NCI-H1105 (cell line): ENCODE measurements at regions not wholly inside any gene's neighbourhood (a gene's known extent, or its start where the extent isn't known, plus 50 kb on each side); places are given as distances from the start of the nearest gene placed in this dataset.
"Not testable (repeated sequence)": the region's sequence is repeated elsewhere in the genome, so short reads cannot be mapped to it uniquely, and the experiment has no call there.

Experiments used
- DNase-seq: peaks from one replicate; lab custom pipeline; 2025; lab: John Stamatoyannopoulos, UW

GRCh38 chr5:57745029-57745428, 262.4 kb upstream of the ACTBL2 start:
- DNase-seq, result no peak

DNA sequence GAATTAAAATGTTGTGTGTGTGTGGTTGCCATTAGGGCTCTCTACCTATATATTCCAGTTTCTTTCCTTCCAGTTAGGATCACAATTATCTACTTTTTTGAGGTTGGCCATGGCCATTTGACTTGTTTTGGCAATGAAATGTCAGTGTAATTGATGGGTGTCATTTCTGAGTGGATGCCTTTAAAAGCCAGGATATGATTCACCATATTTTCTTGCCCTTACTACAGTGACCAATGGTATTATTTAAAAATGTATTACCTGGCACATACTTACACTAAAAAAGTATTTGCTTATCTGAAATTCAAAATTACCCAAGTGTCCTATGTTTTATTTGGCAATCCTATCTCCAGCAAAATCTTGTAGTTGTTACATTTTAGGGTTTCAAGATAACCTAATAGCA, 258.7 kb upstream of the ACTBL2 start:
- DNase-seq, result no peak

GRCh38 chr5:57738787-57739186, 256.2 kb upstream of the ACTBL2 start:
- DNase-seq, result no peak

DNA sequence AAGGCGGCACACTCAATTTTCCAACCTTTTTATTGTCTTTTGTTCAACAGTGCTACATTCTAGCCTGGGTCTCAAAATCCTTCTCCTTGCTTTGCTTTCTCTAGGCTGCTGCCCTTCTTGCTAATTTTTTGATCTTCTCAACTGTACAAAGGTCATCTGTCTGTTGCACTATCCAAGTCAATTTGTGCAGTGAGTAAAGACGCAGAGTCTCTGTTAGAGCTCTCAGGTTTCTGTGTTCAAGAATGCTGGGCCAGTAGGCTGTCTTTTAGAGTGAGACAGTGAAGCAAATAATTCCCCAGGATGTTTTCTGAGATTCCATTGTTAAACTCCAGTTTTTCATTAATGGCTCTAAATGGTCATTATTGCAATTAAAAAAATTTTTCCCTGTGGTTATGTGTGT, 255.7 kb upstream of the ACTBL2 start:
- no peak for DNase-seq

GRCh38 chr5:57736716-57737115, 254.1 kb upstream of the ACTBL2 start:
- DNase-seq, result no peak

GRCh38 chr5:57735279-57736153, 252.9 kb upstream of the ACTBL2 start:
- not testable (repeated sequence) for DNase-seq

DNA sequence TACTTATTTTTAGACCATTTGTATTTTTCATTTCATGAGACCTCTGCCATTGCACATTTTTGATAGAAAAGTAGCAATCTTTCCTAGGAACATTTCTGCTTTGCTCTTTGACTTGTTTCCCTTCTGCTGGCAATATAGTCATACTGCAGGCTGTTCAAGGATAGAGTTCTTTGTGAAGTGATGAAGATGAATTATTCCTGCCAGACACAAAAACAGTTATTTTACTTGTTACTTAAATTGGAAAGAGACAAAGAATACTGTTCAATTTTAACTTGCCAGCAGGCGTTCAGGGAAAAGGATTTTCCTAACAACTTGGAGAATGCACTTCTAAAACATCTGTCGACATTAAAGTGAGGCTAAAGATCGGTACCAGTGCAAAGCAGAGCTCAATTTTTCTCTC, 251.7 kb upstream of the ACTBL2 start:
- no peak for DNase-seq

GRCh38 chr5:57727591-57727990, 245.0 kb upstream of the ACTBL2 start:
- no peak for DNase-seq

GRCh38 chr5:57725658-57726504, 243.3 kb upstream of the ACTBL2 start:
- DNase-seq, result no peak

DNA sequence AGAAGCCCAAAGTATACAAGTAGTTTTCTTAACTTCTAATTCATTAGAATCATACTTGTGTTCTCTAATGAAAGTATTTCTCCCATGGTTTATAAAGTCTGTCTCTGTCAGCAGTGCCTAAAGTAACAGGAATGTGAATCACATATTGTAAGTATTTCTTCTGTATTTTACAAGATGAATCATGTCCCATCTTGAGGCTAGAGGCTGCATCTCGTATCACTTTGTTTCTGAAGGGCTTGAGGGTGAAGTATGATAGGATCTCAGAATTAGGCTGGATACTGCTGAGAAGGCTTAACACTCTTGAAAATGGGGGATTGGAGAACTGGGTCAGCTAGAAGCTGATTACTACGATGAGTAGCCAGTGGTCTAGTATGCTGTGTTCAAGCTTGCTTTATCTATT, 242.2 kb upstream of the ACTBL2 start:
- no peak for DNase-seq

DNA sequence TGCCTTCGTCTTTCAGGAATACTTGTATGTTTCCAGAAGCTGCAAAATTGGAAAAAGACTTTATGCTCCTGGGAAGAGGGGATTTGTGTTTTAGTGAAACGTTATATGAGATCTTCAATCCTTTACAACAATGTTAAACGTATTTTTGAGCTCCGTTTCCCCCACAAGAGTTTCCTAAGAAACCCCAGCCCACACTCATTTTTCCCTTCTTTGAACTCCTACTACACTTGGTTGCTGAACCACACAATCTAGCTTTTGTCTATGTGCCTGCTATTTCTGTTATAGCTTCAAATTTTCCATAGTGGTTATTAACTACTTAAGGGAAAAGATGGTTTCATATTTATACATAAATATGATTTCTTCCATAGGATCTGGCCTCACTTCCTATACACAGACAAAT, 238.6 kb upstream of the ACTBL2 start:
- no peak for DNase-seq

- no peak for DNase-seq
These were observed 238.0 kb upstream of the ACTBL2 start for GRCh38 chr5:57720656-57721055.

DNA sequence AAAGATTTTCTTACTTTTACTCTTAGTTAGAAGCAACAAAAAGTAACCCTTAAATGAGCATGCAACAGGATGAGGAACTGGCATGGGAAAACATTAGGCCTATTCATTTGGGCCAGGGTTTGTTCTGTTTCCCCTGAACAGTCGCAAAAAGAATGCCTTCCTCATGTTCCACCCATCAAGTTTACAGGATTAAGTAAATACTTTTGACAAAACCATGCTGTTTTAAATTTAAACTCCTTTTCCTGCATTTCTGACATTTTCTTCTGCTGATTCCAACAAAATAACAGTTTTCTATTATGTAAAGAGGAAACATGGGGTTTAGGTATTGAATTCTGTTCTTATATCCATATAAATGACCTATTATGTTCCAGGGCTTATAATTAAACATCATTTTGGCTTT, 236.6 kb upstream of the ACTBL2 start:
- no peak for DNase-seq

DNA sequence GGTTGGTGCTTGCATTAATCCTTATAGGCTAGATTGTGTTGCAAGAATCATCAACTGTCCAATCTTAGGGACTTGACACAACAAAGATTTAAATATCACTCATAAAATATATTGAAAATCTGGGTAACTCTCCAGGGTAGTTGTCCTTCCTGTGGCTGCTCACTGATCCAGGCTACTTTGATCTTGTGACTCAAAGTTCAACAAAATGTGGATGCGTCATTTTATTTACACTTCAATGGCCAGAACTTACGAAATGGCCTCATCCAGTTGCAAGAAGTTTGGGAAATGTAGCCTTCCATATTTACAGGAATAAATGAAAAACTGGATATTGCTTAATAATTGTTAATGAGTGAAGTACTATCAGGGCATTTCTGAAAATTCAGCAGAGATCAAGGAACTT, 235.5 kb upstream of the ACTBL2 start:
- no peak for DNase-seq

GRCh38 chr5:57717555-57717954, 234.9 kb upstream of the ACTBL2 start:
- no peak for DNase-seq

- no peak for DNase-seq
These were observed 234.1 kb upstream of the ACTBL2 start for GRCh38 chr5:57716661-57717060.

DNA sequence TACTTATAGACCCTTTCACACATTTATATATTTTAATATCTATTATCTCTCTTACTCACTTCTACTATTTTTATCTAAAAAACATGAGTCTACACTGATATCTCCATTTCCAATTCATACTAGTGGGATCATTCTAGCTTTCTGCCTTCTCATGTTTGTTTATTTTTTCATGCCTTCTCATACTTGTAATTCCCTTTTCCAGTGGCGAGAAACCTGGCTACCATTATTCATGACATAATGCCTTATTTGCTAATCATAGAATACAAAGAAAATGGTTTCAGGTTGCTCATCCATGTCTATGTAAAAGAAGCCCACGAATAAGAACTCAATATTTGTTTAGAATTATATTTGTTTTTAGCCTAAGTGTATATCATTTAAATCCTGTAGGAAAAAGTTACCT, 232.7 kb upstream of the ACTBL2 start:
- no peak for DNase-seq

DNA sequence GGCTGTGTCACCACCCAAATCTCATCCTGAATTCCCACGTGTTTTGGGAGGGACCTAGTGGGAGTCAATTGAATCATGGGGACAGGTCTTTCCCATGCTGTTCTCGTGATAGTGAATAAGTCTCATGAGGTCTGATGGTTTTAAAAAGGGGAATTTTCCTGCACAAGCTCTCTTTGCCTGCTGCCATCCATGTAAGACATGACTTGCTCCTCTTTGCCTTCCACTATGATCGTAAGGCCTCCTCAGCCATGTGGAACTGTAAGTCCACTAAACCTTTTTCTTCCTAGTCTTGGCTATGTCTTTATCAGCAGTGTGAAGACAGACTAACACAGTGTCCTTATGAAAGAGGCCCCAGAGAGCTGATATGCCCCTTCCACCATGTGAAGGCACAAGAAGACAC, 230.9 kb upstream of the ACTBL2 start:
- not testable (repeated sequence) for DNase-seq

DNA sequence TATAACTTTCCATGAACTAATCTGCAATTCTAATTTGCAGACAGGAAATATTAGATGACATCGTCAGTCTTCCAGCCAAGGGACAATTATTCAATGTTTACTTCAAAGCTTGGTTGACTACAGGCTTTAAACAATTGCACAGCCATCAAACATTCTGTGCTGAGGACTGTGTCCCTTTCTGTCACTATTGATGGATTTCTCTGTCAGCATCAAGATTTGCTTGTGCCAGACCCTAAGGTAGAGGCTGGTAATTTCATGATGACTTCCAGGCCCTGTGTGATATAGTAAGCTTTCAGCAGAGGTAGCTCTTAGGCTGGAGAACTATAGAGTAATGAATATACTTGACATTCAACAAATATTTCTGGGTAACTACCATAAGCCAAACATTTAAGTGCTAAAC, 229.3 kb upstream of the ACTBL2 start:
- DNase-seq, result no peak

GRCh38 chr5:57711471-57711870, 228.9 kb upstream of the ACTBL2 start:
- DNase-seq, result no peak

DNA sequence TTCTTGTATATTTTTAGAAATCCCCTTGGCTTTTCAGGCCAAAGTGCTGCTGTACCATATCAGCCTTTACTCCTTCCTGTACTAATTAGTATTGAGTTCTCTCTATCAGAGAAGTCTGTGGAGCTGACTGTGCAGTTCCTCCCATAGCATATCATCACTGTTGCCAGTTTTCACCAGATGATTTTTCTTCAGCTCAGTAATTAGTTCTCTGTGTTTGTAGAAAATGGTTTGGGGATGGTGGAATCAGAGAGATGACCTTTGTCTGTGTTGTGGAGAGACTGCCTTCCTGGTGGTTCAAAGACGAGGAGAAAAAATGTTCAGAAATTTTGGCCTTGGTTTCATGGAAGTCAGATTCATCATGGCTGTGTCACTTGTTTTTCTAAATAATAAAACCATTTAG, 227.5 kb upstream of the ACTBL2 start:
- DNase-seq, result no peak

- DNase-seq, result no peak
These were observed 223.2 kb upstream of the ACTBL2 start for GRCh38 chr5:57705769-57706168.

DNA sequence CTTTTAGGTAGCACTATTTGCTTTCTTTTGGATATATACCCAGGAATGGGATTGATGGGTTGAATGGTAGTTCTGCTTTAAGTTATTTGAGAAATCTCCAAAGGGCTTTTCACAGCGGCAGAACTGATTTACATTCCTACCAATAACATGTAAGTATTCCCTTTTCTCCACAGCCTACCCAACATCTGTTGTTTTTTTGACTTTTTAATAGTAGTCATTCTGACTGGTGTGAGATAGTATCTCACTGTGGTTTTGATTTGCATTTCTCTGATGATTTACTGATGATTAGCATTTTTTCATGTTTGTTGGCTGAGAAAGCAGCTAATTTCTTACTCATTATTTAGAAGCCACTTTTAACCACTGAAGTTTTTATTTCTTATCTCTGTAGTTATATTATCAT, 221.1 kb upstream of the ACTBL2 start:
- DNase-seq, result no peak
